B cell (primary cell): ENCODE measurements at regions not wholly inside any gene's neighbourhood (a gene's known extent, or its start where the extent isn't known, plus 50 kb on each side); places are given as distances from the start of the nearest gene placed in this dataset.

ENCODE experiments used
- ATAC-seq: fragments of 200-7000 bp; cut with Tn5 transposase; one replicate; pipeline ENCODE4 v1.10.0; 2021; ENCODE audit warnings: low read depth, mild to moderate bottlenecking, moderate number of reproducible peaks, moderate library complexity
- CTCF ChIA-PET: fragments of 350-600 bp; sonication (Branson Sonifier 250); formaldehyde crosslinking; loops from one replicate; lab custom pipeline; 2021; ENCODE audit warnings: antibody characterized with exemption, inconsistent platforms; lab: Charles Lee
- POLR2A ChIA-PET: fragments of 350-600 bp; sonication (Branson Sonifier 250); formaldehyde crosslinking; loops from one replicate; lab custom pipeline; 2021; ENCODE audit warnings: antibody characterized with exemption; lab: Charles Lee
- DNase-seq: peaks from one replicate; pipeline ENCODE4 v3.0.0; 2013
- H2AFZ ChIP-seq: 2 replicates; pipeline ENCODE4 v1.6.1; 2012; ENCODE audit warnings: mild to moderate bottlenecking, low read depth, low read length; ENCODE audit not compliant: insufficient read depth, poor library complexity, severe bottlenecking
- H3K27ac ChIP-seq, 2 donors: 1 replicate in 1 of 2; 2 replicates in 1 of 2; pipeline ENCODE4 v1.5.1; 2012 to 2013; ENCODE audit warnings: low read length in 2 of 2, mild to moderate bottlenecking in 2 of 2, moderate library complexity in 1 of 2
- H3K27me3 ChIP-seq, 4 experiments: fragments of 200-600 bp in 1 of 4; sonication (generic) in 1 of 4; replicated peaks in 1 of 4; 1 replicate in 2 of 4; 2 replicates in 2 of 4; pipeline versions ENCODE4 v1.6.1 to v1.7.0; 2013 to 2016; ENCODE audit warnings: low read length in 3 of 4, mild to moderate bottlenecking in 2 of 4, mixed read lengths in 1 of 4, moderate library complexity in 1 of 4; ENCODE audit not compliant: insufficient read depth in 4 of 4, control insufficient read depth in 3 of 4; ENCODE audit errors: control extremely low read depth in 1 of 4
- H3K36me3 ChIP-seq, 2 experiments: replicated peaks in 1 of 2; 1 replicate in 1 of 2; 2 replicates in 1 of 2; pipeline versions ENCODE4 v1.6.1 to v1.7.1; 2013; ENCODE audit warnings: low read length in 1 of 2; ENCODE audit not compliant: insufficient read depth in 2 of 2, control insufficient read depth in 1 of 2; ENCODE audit errors: control extremely low read depth in 1 of 2, extremely low read depth in 1 of 2
- H3K4me1 ChIP-seq, 2 donors: fragments of 200-600 bp in 1 of 2; sonication (generic) in 1 of 2; 1 replicate in 1 of 2; 2 replicates in 1 of 2; pipeline versions ENCODE4 v1.5.1 to v1.6.1; 2013 to 2017; ENCODE audit warnings: low read length in 2 of 2; ENCODE audit not compliant: control insufficient read depth in 2 of 2, insufficient read depth in 2 of 2
- H3K4me2 ChIP-seq: replicated peaks from 2 replicates; pipeline ENCODE3; 2012; ENCODE audit warnings: mild to moderate bottlenecking, low read depth, low read length; ENCODE audit not compliant: poor library complexity, severe bottlenecking
- H3K4me3 ChIP-seq, 5 experiments: fragments of 200-600 bp in 1 of 5; sonication (generic) in 1 of 5; 1 replicate in 3 of 5; 2 replicates in 2 of 5; pipeline versions ENCODE4 v1.5.1 to v1.7.0; 2011 to 2016; ENCODE audit warnings: low read length in 4 of 5, mild to moderate bottlenecking in 4 of 5, low read depth in 2 of 5, control low read depth in 1 of 5, moderate library complexity in 1 of 5; ENCODE audit not compliant: insufficient read depth in 1 of 5; ENCODE audit errors: control extremely low read depth in 1 of 5, extremely low read depth in 1 of 5
- H3K79me2 ChIP-seq: fragments of 200-600 bp; sonication (generic); one replicate; pipeline ENCODE4 v1.6.0; 2016; ENCODE audit warnings: low read length; ENCODE audit not compliant: control insufficient read depth, insufficient read depth
- H3K9ac ChIP-seq: fragments of 200-600 bp; sonication (generic); 2 replicates; pipeline ENCODE4 v1.6.1; 2017; ENCODE audit warnings: mild to moderate bottlenecking, low read length, moderate library complexity
- H3K9me3 ChIP-seq, 3 donors: one replicate each; pipeline versions ENCODE4 v1.6.1 to v1.7.1; 2013; ENCODE audit warnings: low read length in 2 of 3; ENCODE audit not compliant: control insufficient read depth in 2 of 3, insufficient read depth in 1 of 3; ENCODE audit errors: control extremely low read depth in 1 of 3
- H4K20me1 ChIP-seq: 2 replicates; pipeline ENCODE4 v1.6.0; 2012; ENCODE audit warnings: mild to moderate bottlenecking, low read length; ENCODE audit not compliant: insufficient read depth, control insufficient read depth, poor library complexity, severe bottlenecking
- H3K27ac Mint-ChIP-seq: one replicate; pipeline ENCODE4 v1.8.0; 2021; ENCODE audit warnings: mixed read lengths
- H3K27me3 Mint-ChIP-seq: one replicate; pipeline ENCODE4 v1.8.0; 2021; ENCODE audit warnings: mixed read lengths
- H3K4me1 Mint-ChIP-seq: one replicate; pipeline ENCODE4 v1.8.0; 2021; ENCODE audit warnings: mixed read lengths
- H3K4me3 Mint-ChIP-seq: one replicate; pipeline ENCODE4 v1.8.0; 2021; ENCODE audit warnings: mixed read lengths
- H3K9me3 Mint-ChIP-seq: one replicate; pipeline ENCODE4 v1.8.0; 2022; ENCODE audit warnings: mixed read lengths; ENCODE audit not compliant: insufficient read depth
- EZH2 ChIP-seq: IDR thresholded peaks from 2 replicates; pipeline ENCODE4 v1.6.1; 2012; ENCODE audit warnings: borderline replicate concordance, low read depth, mild to moderate bottlenecking, moderate library complexity, low read length; ENCODE audit not compliant: insufficient read depth, poor library complexity, severe bottlenecking
- WGBS: methylation state at CpG from one replicate; pipeline ENCODE4 v1.1.5; 2013; ENCODE audit warnings: missing lambda C conversion rate; ENCODE audit not compliant: insufficient coverage; 5-methylcytosine and 5-hydroxymethylcytosine counted together
- intact Hi-C: fragments of 100-400 bp; cut with micrococcal nuclease; formaldehyde crosslinking; loops from one replicate; pipeline ENCODE4 v1.10.0; 2022
- TF ChIP-seq, protein P1 (sequence below): fragments of 200-600 bp; IDR thresholded peaks from one replicate; pipeline ENCODE4 v1.8.0; 2022; ENCODE audit warnings: antibody characterized with exemption, mild to moderate bottlenecking

DNA sequence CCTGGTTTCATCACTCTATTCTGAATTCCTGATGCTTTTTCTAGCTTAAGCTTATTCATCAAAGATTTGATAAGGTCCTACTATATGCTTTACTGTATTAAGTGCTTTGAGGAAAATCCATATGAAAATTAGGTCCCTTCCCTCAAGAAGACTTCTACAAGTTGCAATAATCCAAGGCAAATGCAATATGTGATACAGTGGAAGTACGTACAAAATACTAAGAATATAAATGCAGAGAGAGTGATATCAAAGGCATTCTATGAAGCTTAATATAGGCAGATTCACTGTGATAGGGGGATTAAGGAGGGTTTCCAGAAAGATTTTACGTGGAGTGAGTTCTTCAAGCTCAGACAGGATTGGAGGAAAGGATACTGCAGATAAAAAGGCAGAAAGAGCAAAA is 142.1 kb downstream of the C6orf118 start:
- H3K9me3 Mint-ChIP-seq, result peaks cover 2% of the 10 kb centered on the region
- no peaks in the 10 kb centered on the region for H3K4me1 Mint-ChIP-seq
- no peak overlapping the region for H3K4me3 ChIP-seq
- no peak for TF ChIP-seq EZH2
- TF ChIP-seq, protein P1, sequence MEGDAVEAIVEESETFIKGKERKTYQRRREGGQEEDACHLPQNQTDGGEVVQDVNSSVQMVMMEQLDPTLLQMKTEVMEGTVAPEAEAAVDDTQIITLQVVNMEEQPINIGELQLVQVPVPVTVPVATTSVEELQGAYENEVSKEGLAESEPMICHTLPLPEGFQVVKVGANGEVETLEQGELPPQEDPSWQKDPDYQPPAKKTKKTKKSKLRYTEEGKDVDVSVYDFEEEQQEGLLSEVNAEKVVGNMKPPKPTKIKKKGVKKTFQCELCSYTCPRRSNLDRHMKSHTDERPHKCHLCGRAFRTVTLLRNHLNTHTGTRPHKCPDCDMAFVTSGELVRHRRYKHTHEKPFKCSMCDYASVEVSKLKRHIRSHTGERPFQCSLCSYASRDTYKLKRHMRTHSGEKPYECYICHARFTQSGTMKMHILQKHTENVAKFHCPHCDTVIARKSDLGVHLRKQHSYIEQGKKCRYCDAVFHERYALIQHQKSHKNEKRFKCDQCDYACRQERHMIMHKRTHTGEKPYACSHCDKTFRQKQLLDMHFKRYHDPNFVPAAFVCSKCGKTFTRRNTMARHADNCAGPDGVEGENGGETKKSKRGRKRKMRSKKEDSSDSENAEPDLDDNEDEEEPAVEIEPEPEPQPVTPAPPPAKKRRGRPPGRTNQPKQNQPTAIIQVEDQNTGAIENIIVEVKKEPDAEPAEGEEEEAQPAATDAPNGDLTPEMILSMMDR, result no peak
- no peak for ATAC-seq
- H3K27ac Mint-ChIP-seq, result no peak overlapping the region
- no peaks in the 10 kb centered on the region for H3K36me3 ChIP-seq
- ChIA-PET POLR2A (no interaction called here), CTCF (no interaction called here)
- H3K27me3 ChIP-seq, result no peaks in the 10 kb centered on the region
- intact Hi-C loops, result no loop called here
- no peak overlapping the region for H3K27ac ChIP-seq
- no peak overlapping the region for H3K9ac ChIP-seq
- H3K4me2 ChIP-seq, result no peak overlapping the region
- peaks cover 0 to 8% (median 0%) of the 10 kb centered on the region in 3 donors for H3K9me3 ChIP-seq
- H4K20me1 ChIP-seq, result no peaks in the 10 kb centered on the region
- H3K4me1 ChIP-seq, result no peaks in the 10 kb centered on the region
- no peak overlapping the region for H3K4me3 Mint-ChIP-seq
- H2AFZ ChIP-seq, result no peak overlapping the region
- no peaks in the 10 kb centered on the region for H3K79me2 ChIP-seq
- DNase-seq, result no peak
- H3K27me3 Mint-ChIP-seq, result no peaks in the 10 kb centered on the region
- WGBS, result 63% methylated on average over 2 of the region's 2 CpGs

DNA sequence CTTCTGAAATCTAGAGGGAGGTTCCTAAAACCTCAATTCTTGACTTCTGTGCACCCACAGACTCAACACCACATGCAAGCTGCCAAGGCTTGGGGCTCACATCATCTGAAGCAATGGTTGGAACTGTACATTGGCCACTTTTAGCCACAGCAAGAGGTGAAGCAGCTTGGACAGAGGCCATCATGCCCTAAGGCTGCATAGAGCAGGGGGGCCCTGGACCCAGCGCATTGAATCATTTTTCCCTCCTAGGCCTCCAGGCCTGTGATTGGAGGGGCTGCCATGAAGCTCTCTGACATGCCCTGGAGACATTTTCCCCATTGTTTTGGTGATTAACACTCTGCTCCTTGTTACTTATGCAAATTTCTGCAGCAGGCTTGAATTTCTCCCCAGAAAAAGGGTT is 145.9 kb downstream of the C6orf118 start:
- Histone ChIP-seq H3K4me2 (no peak overlapping the region), H3K9me3 (peaks cover 0 to 13% (median 0%) of the 10 kb centered on the region in 3 donors), H3K36me3 (no peaks in the 10 kb centered on the region), H3K27ac (no peak overlapping the region), H2AFZ (no peak overlapping the region), H4K20me1 (no peaks in the 10 kb centered on the region), H3K4me1 (no peaks in the 10 kb centered on the region), H3K79me2 (no peaks in the 10 kb centered on the region), H3K9ac (no peak overlapping the region), H3K4me3 (no peak overlapping the region), H3K27me3 (no peaks in the 10 kb centered on the region)
- H3K27me3 Mint-ChIP-seq, result no peaks in the 10 kb centered on the region
- no peak for TF ChIP-seq EZH2
- TF ChIP-seq, protein P1, result no peak
- no peaks in the 10 kb centered on the region for H3K4me1 Mint-ChIP-seq
- H3K4me3 Mint-ChIP-seq, result no peak overlapping the region
- no peak for ATAC-seq
- H3K9me3 Mint-ChIP-seq, result peaks cover 6% of the 10 kb centered on the region
- 57% methylated on average over 1 of the region's 1 CpG for WGBS
- intact Hi-C loops, result no loop called here
- ChIA-PET CTCF (no interaction called here), POLR2A (no interaction called here)
- no peak for DNase-seq
- H3K27ac Mint-ChIP-seq, result no peak overlapping the region
